Keratinocyte (primary cell): ENCODE measurements at regions not wholly inside any gene's neighbourhood (a gene's known extent, or its start where the extent isn't known, plus 50 kb on each side); places are given as distances from the start of the nearest gene placed in this dataset.

ENCODE experiments used
- DNase-seq: peaks from one replicate; pipeline ENCODE4 v3.0.0-alpha.2; 2011; ENCODE audit warnings: low read depth, missing footprints, low spot score
- FAIRE-seq: peaks from 2 replicates; lab custom pipeline; 2011; peaks lifted over from hg19 to GRCh38; lab: Jason Lieb, UNC
- H2AFZ ChIP-seq: 2 replicates; pipeline ENCODE4 v1.6.0; 2012; ENCODE audit warnings: low read length, control low read depth, inconsistent platforms; ENCODE audit not compliant: control insufficient read depth
- H3K27ac ChIP-seq: 2 replicates; pipeline ENCODE4 v1.5.1; 2011; ENCODE audit warnings: low read length; ENCODE audit not compliant: control insufficient read depth, insufficient read depth
- H3K27me3 ChIP-seq: 3 replicates; pipeline ENCODE4 v1.6.0; 2011; ENCODE audit warnings: low read length; ENCODE audit not compliant: control insufficient read depth, insufficient read depth; ENCODE audit errors: extremely low read depth
- H3K36me3 ChIP-seq, 2 experiments: 2 replicates in 1 of 2; 3 replicates in 1 of 2; pipeline ENCODE4 v1.5.1; 2011; ENCODE audit warnings: low read length in 2 of 2, mild to moderate bottlenecking in 1 of 2; ENCODE audit not compliant: control insufficient read depth in 2 of 2, insufficient read depth in 2 of 2; ENCODE audit errors: extremely low read depth in 1 of 2
- H3K4me1 ChIP-seq: 3 replicates; pipeline ENCODE4 v1.5.1; 2011; ENCODE audit warnings: low read length; ENCODE audit not compliant: control insufficient read depth, insufficient read depth; ENCODE audit errors: extremely low read depth
- H3K4me2 ChIP-seq: 3 replicates; pipeline ENCODE4 v1.6.0; 2011; ENCODE audit warnings: low read depth, low read length; ENCODE audit not compliant: control insufficient read depth, insufficient read depth; ENCODE audit errors: extremely low read depth
- H3K4me3 ChIP-seq, 3 experiments: fragments of 200-600 bp in 1 of 3; sonication (generic) in 1 of 3; 2 replicates in 2 of 3; 3 replicates in 1 of 3; pipeline ENCODE4 v1.5.1; 2011 to 2016; ENCODE audit warnings: low read length in 3 of 3, mild to moderate bottlenecking in 3 of 3, control low read depth in 2 of 3, inconsistent platforms in 1 of 3, low read depth in 1 of 3, mixed read lengths in 1 of 3, mixed run types in 1 of 3, moderate library complexity in 1 of 3; ENCODE audit not compliant: control insufficient read depth in 2 of 3, insufficient read depth in 2 of 3; ENCODE audit errors: extremely low read depth in 1 of 3
- H3K79me2 ChIP-seq: 2 replicates; pipeline ENCODE4 v1.6.0; 2012; ENCODE audit warnings: low read length; ENCODE audit not compliant: control insufficient read depth, insufficient read depth
- H3K9ac ChIP-seq: 3 replicates; pipeline ENCODE4 v1.6.0; 2011; ENCODE audit warnings: low read length; ENCODE audit not compliant: control insufficient read depth, insufficient read depth; ENCODE audit errors: extremely low read depth
- H3K9me1 ChIP-seq: 3 replicates; pipeline ENCODE4 v1.6.0; 2011; ENCODE audit warnings: low read length; ENCODE audit not compliant: control insufficient read depth, insufficient read depth; ENCODE audit errors: extremely low read depth
- H3K9me3 ChIP-seq: 2 replicates; pipeline ENCODE4 v1.5.1; 2012; ENCODE audit warnings: low read depth, low read length; ENCODE audit not compliant: control insufficient read depth
- H4K20me1 ChIP-seq: 3 replicates; pipeline ENCODE4 v1.6.0; 2011; ENCODE audit warnings: low read length; ENCODE audit not compliant: control insufficient read depth, insufficient read depth; ENCODE audit errors: extremely low read depth
- CTCF ChIP-seq, 3 experiments: IDR thresholded peaks in 1 of 3; conservative IDR thresholded peaks in 1 of 3; optimal IDR thresholded peaks in 1 of 3; 2 replicates in 2 of 3; 3 replicates in 1 of 3; pipeline versions ENCODE3 to v1.5.1; 2011; ENCODE audit warnings: low read length in 3 of 3, mild to moderate bottlenecking in 3 of 3, moderate library complexity in 2 of 3, control low read depth in 1 of 3, inconsistent platforms in 1 of 3; ENCODE audit not compliant: insufficient read depth in 2 of 3; ENCODE audit errors: extremely low read depth in 1 of 3
- EZH2 ChIP-seq: IDR thresholded peaks from one replicate; pipeline ENCODE4 v1.6.1; 2012; ENCODE audit warnings: inconsistent platforms, mild to moderate bottlenecking, low read length, moderate library complexity
- dilution Hi-C: fragments of 300-500 bp; cut with MboI; formaldehyde crosslinking; loops from one replicate; pipeline ENCODE4 v1.7.0; 2020; ENCODE audit warnings: low sequenced_read_pairs; ENCODE audit not compliant: extremely low pct_ligation_motif_present

GRCh38 chr2:11028407-11028916, 116.7 kb downstream of the KCNF1 start:
- H3K9me1 ChIP-seq: no peaks in the 10 kb centered on the region
- peaks cover 5% of the 10 kb centered on the region for H3K27me3 ChIP-seq
- H3K79me2 ChIP-seq: no peaks in the 10 kb centered on the region
- no peaks in the 10 kb centered on the region for H3K36me3 ChIP-seq
- H3K4me2 ChIP-seq: no peak overlapping the region
- DNase-seq (no peak), FAIRE-seq (no peak)
- no peak overlapping the region for H3K9ac ChIP-seq
- peak in 2 of 3 experiments; percentile 46 to 55 for TF ChIP-seq CTCF (optimal IDR thresholded peaks at IDR 0.05 in 1 of 3, IDR thresholded peaks at IDR 0.05 in 1 of 3, conservative IDR thresholded peaks at IDR 0.05 in 1 of 3; ENCODE audit: extremely low read depth in 1 of 3, insufficient read depth in 2 of 3, low read length in 3 of 3)
- no peak for TF ChIP-seq EZH2
- H3K9me3 ChIP-seq: no peaks in the 10 kb centered on the region
- no peaks in the 10 kb centered on the region for H4K20me1 ChIP-seq
- no peak overlapping the region for H2AFZ ChIP-seq
- H3K4me3 ChIP-seq: no peak overlapping the region
- dilution Hi-C loops: no loop called here
- no peaks in the 10 kb centered on the region for H3K4me1 ChIP-seq
- no peak overlapping the region for H3K27ac ChIP-seq

GRCh38 chr2:11029136-11029535, 117.4 kb downstream of the KCNF1 start:
- dilution Hi-C loops: no loop called here
- DNase-seq: no peak

More at GRCh38 chr2:11029136-11029535, 117.4 kb downstream of the KCNF1 start:
- H3K36me3 ChIP-seq: no peaks in the 10 kb centered on the region
- no peak for FAIRE-seq
- H4K20me1 ChIP-seq: no peaks in the 10 kb centered on the region
- H3K4me3 ChIP-seq: no peak overlapping the region
- H3K9me3 ChIP-seq: no peaks in the 10 kb centered on the region
- no peaks in the 10 kb centered on the region for H3K4me1 ChIP-seq
- H2AFZ ChIP-seq: no peak overlapping the region
- H3K27me3 ChIP-seq: peaks cover 5% of the 10 kb centered on the region
- TF ChIP-seq CTCF (optimal IDR thresholded peaks at IDR 0.05 in 1 of 3, IDR thresholded peaks at IDR 0.05 in 1 of 3, conservative IDR thresholded peaks at IDR 0.05 in 1 of 3; ENCODE audit: extremely low read depth in 1 of 3, insufficient read depth in 2 of 3, low read length in 3 of 3) (no peak), EZH2 (no peak)
- no peaks in the 10 kb centered on the region for H3K9me1 ChIP-seq
- no peak overlapping the region for H3K27ac ChIP-seq
- H3K9ac ChIP-seq: no peak overlapping the region
- H3K79me2 ChIP-seq: no peaks in the 10 kb centered on the region
- no peak overlapping the region for H3K4me2 ChIP-seq
